DMS79 treated with DMSO at 0.1 percent for 48 hours (cell line): ENCODE measurements at regions not wholly inside any gene's neighbourhood (a gene's known extent, or its start where the extent isn't known, plus 50 kb on each side); places are given as distances from the start of the nearest gene placed in this dataset.

Experiments
- DNase-seq: peaks from one replicate; lab custom pipeline; 2025; lab: John Stamatoyannopoulos, UW

DNA sequence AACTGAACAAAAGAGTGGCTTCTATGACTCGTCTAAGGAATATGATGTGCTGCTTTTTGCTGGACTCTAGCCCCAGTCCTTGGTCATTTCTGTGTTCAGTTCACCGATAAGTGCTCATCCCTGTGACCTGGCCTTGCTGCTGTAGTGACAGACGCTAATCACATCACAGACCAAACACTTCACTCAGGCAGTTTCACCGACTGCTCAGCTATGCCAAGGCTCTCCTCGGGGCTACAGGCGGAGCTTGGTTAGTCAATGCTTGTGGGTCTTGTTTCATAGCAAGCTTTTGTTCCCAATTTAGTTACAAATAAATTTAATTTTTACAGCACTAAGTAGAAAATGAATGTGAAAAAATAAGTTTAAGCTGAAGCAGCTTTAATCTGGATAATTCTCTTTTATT, 190.8 kb upstream of the PRKCQ start:
- no peak for DNase-seq

DNA sequence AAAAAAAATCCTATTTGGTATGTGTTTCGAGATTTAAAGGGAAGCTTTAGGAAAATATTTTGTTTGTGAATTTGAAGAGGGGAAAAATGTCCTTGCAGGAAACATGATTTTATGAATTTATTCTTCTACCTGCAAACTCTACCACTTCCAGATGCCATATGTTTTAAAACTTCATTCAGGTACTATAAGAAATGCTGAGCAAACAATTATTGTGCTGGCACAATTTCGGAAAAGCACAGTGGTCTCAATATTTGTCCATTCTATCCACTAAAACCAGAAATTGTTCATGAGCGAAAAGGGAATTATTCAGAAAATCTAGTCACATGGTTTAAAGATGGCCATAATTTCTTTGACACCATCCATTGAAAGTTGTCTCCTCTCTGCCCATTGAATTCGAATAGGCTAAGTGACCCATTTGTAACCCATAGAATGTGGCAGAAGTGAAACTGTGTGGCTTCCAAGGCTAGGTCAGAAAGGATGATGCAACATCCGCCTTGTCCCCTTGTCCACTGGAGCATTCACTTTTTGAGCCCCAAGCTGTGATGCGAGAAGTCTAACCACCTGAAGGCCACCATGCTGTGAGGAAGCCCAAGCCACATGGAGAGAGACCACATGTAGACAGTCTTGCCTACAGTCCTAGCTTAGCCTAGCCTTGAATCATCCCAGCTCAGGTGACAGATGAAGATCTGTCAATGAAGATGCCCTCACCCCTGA, 189.8 kb upstream of the PRKCQ start:
- DNase-seq = no peak

- DNase-seq = no peak
Measured at GRCh38 chr10:6766131-6766801, 186.2 kb upstream of the PRKCQ start.

DNA sequence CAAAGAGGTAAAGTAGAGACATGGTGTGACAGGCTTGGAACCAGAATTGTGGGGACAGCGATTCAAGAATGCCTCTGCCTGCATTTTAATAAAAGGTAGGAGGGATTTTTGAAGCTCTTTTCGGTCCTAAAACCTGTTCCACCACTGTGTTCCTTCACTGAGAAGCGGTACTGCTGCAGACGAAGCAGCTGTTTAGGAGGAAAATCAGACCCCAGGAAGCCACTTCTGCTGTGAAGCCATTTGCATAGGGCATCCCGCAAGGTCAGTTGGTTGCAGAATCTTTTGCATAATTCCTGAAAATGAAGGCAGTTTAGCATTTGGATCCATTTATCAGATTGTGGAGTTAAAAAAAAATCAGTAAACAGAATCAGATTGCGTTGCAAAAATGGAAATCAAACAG, 183.3 kb upstream of the PRKCQ start:
- DNase-seq = no peak

DNA sequence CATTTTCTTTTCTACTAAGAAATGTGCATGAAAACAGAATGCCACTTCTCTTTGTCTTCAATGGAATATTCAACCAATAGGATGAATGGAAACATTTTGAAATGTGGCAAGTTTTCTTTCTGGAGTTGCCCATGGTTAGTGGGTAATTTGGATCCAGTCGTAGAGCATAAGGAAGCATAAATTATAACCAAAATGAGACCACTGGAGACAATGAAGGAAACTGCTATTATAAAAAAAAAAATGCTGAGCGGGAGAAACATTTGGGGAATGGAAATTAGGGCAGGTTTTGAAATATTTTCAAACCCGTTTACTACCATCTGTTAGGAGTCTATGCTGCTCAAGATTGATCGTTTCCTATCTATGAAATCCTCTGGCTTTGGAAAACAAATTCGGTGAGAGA, 182.9 kb upstream of the PRKCQ start:
- DNase-seq = no peak

GRCh38 chr10:6759961-6760360, 179.9 kb upstream of the PRKCQ start:
- DNase-seq = no peak

- no peak for DNase-seq
Measured at GRCh38 chr10:6757158-6757557, 177.1 kb upstream of the PRKCQ start.

- no peak for DNase-seq
Measured at GRCh38 chr10:6756716-6757115, 176.6 kb upstream of the PRKCQ start.

GRCh38 chr10:6755781-6756460, 175.8 kb upstream of the PRKCQ start:
- DNase-seq = no peak

DNA sequence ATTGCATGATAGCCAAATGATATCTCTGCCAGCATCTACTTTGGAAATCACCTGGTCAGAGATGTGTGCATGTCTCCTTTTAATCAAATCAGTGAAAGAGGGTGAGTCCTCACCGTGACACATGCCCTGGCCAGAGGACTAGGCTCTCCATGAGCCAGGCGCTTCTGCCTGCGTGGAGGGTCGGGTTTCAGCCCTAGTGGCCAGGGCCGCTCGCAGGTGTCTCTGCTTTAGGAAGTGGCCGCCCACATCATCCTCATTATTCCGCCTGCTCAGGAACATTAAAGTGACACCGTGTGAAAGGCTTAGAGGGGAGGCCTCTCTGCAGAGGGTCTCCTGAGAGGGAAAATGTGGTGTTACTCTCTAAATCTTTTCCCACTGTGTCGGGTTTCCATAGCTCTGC, 173.6 kb upstream of the PRKCQ start:
- DNase-seq = no peak

DNA sequence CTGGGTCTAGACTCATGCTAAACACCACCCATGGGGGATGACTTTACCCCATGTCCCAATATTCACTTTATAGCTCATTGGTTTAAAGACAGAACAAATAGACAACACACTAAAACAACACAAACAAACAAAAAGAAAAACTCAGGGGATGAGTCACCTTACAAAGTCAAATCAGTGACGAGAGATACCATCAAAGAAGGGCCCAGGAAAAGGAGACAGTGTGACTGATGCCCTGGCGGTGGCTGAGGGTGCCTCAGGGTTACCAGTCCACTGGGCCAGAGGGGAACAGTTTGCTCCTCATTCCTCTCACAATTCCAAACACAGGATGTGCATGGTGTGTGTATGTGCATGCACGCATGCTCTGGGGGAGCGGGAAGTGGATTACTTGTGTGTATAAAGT, 171.3 kb upstream of the PRKCQ start:
- no peak for DNase-seq

DNA sequence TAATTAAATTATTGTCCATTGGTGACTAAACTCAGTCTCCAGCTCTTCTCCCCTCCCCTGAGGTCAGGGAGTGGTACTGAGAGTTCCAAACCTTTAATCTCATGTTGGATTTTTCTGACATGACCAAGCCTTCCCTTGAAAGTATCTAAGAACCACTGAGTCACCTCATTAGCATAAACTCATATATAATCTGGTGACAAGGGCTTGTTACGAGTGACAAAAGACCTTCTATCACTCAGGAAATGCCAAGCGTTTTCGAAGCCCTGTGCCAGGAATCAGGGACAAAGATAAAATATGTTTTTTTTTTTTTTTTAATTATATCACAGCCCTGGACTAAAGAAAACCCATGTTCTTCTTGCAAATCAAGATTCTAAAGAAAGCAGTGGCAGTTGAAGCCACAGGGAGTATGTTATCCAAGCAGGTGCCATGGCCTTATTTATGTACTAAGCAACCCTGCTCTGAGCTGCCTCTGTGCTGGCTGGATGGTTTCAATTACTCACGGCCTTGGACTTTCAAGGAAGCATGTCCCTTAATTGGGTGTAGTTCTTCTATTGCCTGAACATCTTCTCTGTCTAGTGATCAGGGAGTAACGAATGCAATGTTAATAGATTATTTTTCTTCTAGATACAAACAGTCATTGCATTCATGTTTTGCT, 169.0 kb upstream of the PRKCQ start:
- DNase-seq = no peak

DNA sequence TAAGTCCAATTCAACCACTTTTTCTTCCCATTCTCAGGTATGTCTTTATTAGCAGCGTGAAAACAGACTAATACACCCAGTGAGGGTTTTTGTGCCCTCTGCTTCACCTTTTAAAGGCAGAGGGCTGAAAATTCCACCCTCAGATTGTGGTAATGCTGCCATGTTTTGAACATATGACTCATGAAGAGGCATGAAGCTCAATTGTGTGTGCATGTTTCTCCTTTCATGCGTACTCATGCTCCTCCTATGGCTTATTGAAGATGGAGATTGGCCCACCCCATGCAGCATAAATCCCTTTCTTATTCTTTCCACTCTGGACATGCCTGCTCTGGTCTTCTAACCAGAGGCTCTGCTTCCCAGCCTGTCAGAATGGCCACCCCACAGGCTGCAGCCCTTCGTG, 168.0 kb upstream of the PRKCQ start:
- no peak for DNase-seq

- DNase-seq = no peak
Measured at GRCh38 chr10:6746782-6747181, 166.7 kb upstream of the PRKCQ start.

DNA sequence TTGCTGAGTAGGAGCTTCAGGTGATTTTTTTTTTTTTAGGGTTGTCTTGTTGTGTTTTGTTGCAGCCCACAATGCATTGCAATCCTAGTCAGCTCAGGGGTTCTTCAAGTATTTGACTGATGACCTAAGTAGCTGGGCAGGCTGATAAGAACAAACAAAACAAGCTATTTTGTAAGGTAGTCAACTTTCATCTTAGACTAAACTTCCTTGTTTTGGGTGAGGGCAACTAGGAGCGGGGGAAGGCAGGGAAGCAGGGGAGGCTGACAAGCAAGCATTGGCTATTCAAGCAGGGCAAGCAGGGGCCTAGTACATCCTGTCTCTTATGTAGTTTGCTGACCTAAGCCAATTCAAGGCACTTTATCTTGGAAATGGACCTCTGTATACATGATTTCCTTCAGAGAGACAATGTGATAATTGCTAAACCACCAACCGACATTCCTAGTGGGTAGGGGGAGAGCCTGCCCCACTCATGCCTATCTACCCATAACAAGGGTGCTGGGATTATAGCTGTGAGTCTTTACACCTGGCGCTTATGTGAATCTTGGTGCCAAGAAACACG, 163.3 kb upstream of the PRKCQ start:
- no peak for DNase-seq

DNA sequence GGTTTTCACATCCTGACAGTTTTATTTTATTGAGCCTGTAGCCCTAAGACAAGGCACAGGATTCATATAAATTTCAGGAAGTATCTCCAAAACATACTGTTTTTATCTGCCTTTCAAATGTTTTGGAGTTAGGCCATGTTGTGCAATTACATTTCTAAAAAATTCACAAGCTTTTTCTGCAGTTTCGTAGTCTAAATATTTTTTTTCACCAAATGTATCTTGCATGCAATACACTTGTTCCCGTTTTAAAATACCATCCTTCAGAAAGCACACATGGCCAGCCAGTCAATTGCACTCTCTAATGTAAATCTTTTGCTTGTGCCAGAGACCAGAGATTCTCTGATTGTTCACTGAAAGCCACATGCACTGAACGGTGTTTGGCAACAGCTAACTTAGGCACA, 161.5 kb upstream of the PRKCQ start:
- DNase-seq = no peak

GRCh38 chr10:6739530-6740174, 159.6 kb upstream of the PRKCQ start:
- no peak for DNase-seq

- no peak for DNase-seq
Measured at GRCh38 chr10:6738112-6738768, 158.2 kb upstream of the PRKCQ start.

- DNase-seq = no peak
Measured at GRCh38 chr10:6737758-6738111, 157.7 kb upstream of the PRKCQ start.

DNA sequence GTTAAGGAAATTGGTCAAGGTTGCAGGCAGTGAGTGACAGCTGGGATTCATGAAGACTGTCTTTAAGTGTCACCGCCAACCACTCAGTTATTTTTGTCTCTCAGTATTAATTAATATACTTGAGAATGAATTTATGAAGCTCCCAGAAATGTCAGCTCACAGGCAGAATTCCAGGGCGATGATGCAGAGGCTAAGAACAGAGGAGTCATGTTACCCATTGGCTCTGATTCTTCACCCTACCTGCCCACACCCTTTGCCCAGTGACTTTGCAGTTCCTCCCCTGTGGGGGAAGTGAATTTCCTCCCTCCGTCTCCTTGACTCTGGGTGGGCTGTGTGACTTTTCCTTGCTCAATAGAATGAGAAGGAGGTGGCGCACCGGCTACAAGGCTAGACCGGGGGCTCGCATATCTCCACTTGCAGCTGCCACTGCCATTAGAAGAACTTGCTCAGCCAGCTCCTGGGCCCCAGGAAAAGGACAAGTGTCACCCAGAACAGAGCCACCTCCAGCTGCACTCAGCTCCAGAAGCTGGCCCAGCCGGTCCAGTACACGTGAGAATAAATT, 157.1 kb upstream of the PRKCQ start:
- no peak for DNase-seq

DNA sequence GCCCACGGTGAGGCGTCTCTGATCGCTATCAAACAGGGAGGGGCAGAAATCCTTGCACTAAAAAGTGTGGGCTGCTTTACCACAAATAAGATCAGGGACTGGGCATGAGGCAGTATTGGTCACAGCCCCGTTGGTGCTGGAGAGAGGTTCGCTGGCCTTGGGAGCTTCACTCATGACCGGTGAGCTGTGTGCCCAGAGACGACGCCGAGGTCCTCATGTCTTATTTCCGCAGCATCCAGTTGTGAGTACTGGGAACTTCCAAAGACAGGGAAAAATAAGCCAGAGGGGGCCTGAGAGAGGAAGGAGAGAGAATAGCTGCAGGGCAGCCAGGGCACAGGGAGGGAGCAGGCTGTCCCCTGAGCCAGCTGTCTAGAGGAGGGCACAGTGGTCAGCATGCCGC, 154.2 kb upstream of the PRKCQ start:
- no peak for DNase-seq
